Lower leg skin (tissue), 4 donors: ENCODE measurements at regions not wholly inside any gene's neighbourhood (a gene's known extent, or its start where the extent isn't known, plus 50 kb on each side); places are given as distances from the start of the nearest gene placed in this dataset.

ENCODE experiments used
- DNase-seq, 2 donors: peaks; one replicate each; pipeline ENCODE4 v3.0.0-alpha.2; 2019; ENCODE audit warnings: low spot score in 2 of 2
- H3K4me3 ChIP-seq: fragments of 200-600 bp; sonication (generic); 2 replicates; pipeline ENCODE4 v1.5.1; 2017; ENCODE audit warnings: mild to moderate bottlenecking, low read depth; ENCODE audit not compliant: poor library complexity, severe bottlenecking
- POLR2A ChIP-seq, 2 donors: fragments of 450-650 bp; IDR thresholded peaks; one replicate each; pipeline ENCODE4 v1.6.1; 2016 to 2017; ENCODE audit warnings: antibody characterized with exemption in 2 of 2, mild to moderate bottlenecking in 1 of 2, moderate library complexity in 1 of 2
- WGBS, 2 donors: methylation state at CpG; one replicate each; pipeline ENCODE4 v1.1.5; 2018; 5-methylcytosine and 5-hydroxymethylcytosine counted together
- intact Hi-C: fragments of 100-400 bp; cut with DNase I; formaldehyde crosslinking; loops from one replicate; pipeline ENCODE4 v1.15.0; 2023; ENCODE audit warnings: low total_unique reads
- TF ChIP-seq, protein P1 (sequence below), 3 donors: fragments of 450-650 bp; IDR thresholded peaks; one replicate each; pipeline ENCODE4 v1.5.1; 2016; ENCODE audit warnings: antibody characterized with exemption in 3 of 3, mild to moderate bottlenecking in 3 of 3, moderate library complexity in 2 of 3

DNA sequence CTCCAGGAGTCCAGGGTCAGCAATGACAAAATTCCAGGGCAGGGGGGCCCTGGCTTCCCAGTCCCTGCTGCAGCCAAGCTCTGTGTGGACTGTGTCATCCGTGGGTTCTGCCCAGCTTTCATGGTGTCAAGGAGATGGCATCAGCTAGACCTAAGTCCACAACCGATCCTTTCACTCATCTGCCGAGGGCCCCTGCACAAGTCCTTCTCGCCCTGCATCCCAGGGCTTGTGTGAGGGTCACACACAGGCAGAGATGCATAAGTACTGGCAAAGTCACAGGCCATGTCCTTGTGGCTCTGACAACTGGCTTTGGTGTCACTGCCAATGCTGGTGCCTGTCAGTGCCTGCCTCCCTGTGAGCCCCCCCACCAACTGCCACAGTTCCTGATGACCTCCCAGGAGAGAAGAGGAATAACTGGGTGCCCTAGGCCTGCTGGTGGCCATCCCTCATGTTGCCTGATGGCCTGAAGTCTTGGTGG is 181.4 kb upstream of the CST7 start:
- no peak for TF ChIP-seq POLR2A (IDR thresholded peaks at IDR 0.05)
- TF ChIP-seq, protein P1, sequence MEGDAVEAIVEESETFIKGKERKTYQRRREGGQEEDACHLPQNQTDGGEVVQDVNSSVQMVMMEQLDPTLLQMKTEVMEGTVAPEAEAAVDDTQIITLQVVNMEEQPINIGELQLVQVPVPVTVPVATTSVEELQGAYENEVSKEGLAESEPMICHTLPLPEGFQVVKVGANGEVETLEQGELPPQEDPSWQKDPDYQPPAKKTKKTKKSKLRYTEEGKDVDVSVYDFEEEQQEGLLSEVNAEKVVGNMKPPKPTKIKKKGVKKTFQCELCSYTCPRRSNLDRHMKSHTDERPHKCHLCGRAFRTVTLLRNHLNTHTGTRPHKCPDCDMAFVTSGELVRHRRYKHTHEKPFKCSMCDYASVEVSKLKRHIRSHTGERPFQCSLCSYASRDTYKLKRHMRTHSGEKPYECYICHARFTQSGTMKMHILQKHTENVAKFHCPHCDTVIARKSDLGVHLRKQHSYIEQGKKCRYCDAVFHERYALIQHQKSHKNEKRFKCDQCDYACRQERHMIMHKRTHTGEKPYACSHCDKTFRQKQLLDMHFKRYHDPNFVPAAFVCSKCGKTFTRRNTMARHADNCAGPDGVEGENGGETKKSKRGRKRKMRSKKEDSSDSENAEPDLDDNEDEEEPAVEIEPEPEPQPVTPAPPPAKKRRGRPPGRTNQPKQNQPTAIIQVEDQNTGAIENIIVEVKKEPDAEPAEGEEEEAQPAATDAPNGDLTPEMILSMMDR (IDR thresholded peaks at IDR 0.05) = no peak
- intact Hi-C loops = no loop called here
- 87 to 96% methylated on average over 4 of the region's 4 CpGs for WGBS, 2 donors
- peak in 1 of 2 donors; percentile 76 for DNase-seq
- H3K4me3 ChIP-seq = no peak overlapping the region

DNA sequence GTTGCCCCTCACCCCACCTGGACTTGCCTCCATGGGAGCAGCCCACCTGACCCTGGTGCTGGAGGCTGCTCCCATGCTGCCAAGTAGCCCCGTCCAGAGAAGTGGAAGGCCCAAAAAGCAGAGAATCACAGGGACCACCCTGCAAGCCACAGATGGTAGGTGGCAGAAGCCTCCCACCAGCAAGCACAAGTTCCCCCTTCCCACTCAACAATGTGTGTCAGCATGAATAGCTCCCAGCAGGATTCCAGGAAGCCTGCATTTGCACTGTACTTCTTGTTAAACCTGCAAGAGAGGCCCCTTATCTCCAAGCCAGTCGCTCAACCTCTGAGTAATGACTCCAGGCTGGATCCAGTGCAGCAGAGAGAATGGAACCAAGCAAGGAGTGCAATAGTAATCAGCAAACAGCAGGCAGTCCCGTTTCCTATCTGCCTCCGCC is 180.8 kb upstream of the CST7 start:
- 52 to 61% methylated on average over 4 of the region's 4 CpGs for WGBS, 2 donors
- peak in 1 of 2 donors; percentile 59 for DNase-seq
- no peak for TF ChIP-seq POLR2A (IDR thresholded peaks at IDR 0.05)
- TF ChIP-seq, protein P1 (IDR thresholded peaks at IDR 0.05) = no peak
- intact Hi-C loops = no loop called here
- H3K4me3 ChIP-seq = no peak overlapping the region

DNA sequence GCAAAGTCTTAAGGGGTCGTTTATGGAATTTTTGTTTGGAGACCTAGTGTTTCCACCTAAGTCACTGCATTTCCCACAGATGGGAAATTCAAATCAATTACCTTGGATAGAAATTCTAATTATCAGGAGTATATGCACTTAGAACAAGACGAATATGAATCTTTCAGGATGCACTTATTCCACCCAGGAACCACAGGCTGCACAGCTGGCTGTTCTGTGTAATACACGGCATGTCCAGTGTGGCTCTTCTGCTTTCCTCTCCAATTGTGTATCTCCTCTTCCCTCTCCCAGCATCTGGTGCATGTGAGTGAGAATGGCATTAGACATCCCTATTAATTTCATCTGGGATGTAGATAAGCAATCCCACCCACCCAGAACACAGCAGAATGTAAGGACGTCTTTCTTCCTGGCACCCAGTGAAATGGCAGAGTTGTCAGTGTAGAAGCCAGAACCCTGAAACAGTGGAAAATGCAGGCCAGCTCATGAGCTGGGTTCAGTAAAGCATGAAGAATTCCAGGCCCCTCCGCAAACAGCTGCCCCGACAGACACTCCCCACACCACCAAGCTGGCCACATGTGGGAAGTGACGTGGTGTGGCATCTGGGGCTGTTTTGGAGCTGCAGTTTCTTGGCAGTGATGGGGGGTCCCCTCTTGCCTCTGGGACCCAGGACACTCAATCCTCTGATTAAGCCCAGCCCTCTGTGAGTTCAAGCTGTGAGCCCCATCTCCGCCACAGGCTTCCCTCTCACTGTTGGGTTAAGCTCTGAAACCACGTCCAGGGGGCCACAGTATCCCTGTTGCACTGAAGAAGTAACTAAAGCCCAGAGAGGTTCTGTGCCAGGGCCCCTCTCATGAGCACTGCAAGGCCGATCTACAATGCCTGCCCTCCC is 180.1 kb upstream of the CST7 start:
- 71 to 84% methylated on average over 9 to 10 of the region's 10 CpGs for WGBS, 2 donors
- peak in 1 of 2 donors; percentile 71 for DNase-seq
- intact Hi-C loops = no loop called here
- TF ChIP-seq, protein P1 (IDR thresholded peaks at IDR 0.05) = no peak
- no peak for TF ChIP-seq POLR2A (IDR thresholded peaks at IDR 0.05)
- H3K4me3 ChIP-seq = no peak overlapping the region

DNA sequence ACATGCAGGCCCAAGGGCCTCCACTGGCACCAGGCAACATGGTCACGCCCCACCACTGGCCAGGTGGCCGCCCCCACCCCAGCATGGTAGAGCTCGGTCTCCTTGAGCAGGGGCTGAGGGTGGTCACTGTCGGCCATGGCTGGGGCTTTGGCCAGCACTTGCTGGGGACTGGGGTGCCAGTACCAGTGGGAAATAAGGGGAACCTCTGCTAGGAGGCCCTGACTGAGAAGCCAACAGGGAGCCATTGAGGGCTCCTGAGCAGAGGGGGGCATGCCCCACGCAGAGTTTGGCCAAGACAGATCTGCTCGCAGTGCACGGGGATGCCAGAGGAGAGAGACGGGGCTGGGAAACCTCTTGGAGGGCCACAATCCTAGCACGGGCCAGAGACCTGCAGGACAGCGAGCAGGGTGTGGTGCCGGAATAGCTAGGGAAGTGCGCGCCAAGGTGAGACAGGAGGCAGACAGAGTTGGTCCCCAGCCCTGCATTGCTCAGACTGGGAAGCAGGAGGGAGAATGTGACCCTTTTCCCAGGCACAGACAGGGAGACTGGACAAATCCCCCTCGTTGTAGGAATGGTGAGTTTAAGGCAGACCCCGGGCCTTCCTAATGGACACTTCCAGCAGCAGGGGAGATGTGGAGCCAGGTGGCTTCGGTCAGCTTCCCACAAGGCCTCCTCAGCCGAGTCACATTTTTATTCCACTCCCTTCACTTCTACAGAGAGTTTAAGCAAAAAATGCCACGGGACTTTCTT is 179.0 kb upstream of the CST7 start:
- WGBS, 2 donors = 90 to 92% methylated on average over 18 of the region's 18 CpGs
- TF ChIP-seq, protein P1 (IDR thresholded peaks at IDR 0.05) = no peak
- TF ChIP-seq POLR2A (IDR thresholded peaks at IDR 0.05) = no peak
- no peak overlapping the region for H3K4me3 ChIP-seq
- intact Hi-C loops = no loop called here
- peak in 1 of 2 donors; percentile 76 for DNase-seq

DNA sequence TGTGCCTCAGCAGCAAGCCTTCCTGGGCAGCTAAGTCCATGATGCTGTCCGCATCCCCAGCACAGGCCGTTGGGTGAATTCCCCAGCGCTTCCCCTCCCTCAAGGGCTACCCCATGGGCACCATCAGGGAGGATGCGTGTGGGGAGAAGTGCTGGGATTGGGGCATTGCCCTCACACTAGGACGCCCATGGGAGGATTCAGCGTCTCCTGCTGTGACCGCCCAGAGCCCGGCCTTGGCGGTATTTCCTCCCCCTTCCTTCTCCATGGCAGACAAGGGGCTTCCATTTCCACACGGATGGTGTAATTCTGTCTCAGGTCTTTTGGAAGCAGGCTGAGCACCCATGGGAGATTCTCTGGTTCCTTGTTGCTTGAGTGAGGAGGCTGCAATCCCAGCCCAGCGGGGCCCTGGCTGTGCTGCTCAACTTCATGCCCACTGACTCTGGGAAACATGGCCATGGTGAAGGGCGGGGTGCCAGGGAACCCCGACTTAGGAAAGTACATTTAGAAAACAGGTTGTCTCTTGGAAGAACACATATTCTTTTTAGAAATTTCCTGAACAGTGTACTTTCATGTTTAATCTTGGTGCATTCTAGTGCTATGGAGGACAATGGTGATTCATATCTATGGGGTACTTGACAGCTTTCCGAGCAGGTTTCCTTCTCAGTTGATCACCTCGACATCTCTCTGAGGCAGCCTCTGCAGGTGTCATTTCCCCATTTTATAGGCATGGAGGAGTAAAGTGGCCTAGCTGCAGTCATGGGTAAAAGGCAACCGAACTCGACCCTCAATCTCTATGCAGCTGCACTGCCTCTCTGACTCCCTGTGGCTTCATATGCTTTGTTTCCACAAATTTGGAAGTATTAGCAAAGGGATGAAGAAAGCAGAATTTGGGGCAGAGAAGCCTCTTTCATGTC is 178.2 kb upstream of the CST7 start:
- intact Hi-C loops = no loop called here
- H3K4me3 ChIP-seq = no peak overlapping the region
- WGBS, 2 donors = 90 to 93% methylated on average over 17 of the region's 17 CpGs
- TF ChIP-seq, protein P1 (IDR thresholded peaks at IDR 0.05) = no peak
- TF ChIP-seq POLR2A (IDR thresholded peaks at IDR 0.05) = no peak
- peak in 1 of 2 donors; percentile 77 for DNase-seq
